ENCODE measurements at regions not wholly inside any gene's neighbourhood (a gene's known extent, or its start where the extent isn't known, plus 50 kb on each side); places are given as distances from the start of the nearest gene placed in this dataset.

- no peak overlapping the region for H3K4me3 ChIP-seq (ENCODE audit: low read depth, low read length)
- no peaks in the 10 kb centered on the region for H3K36me3 ChIP-seq (ENCODE audit: control insufficient read depth, insufficient read depth, low read length)
- H3K27me3 ChIP-seq (ENCODE audit: control insufficient read depth, insufficient read depth, low read length), result no peaks in the 10 kb centered on the region
- no peaks in the 10 kb centered on the region for H3K9me3 ChIP-seq (ENCODE audit: control insufficient read depth, insufficient read depth, low read length)
- WGBS (ENCODE audit: insufficient coverage), result no CpG with 5 or more reads among the region's 3 CpGs
- DNase-seq (ENCODE audit: low read depth in 4 of 6, low spot score in 6 of 6), result no peak
- peaks cover 12% of the 10 kb centered on the region for H3K4me1 ChIP-seq (ENCODE audit: control insufficient read depth, insufficient read depth, low read length)
- H3K27ac ChIP-seq (ENCODE audit: low read depth, low read length), result no peak overlapping the region
These were observed 141.7 kb downstream of the NXNL2 start for GRCh38 chr9:88676644-88677043.

- no CpG with 5 or more reads among the region's 2 CpGs for WGBS (ENCODE audit: insufficient coverage)
- DNase-seq (ENCODE audit: low read depth in 4 of 6, low spot score in 6 of 6), result peak in 1 of 6 donors; percentile 54
- H3K27ac ChIP-seq (ENCODE audit: low read depth, low read length), result no peak overlapping the region
- no peak overlapping the region for H3K4me3 ChIP-seq (ENCODE audit: low read depth, low read length)
- no peaks in the 10 kb centered on the region for H3K9me3 ChIP-seq (ENCODE audit: control insufficient read depth, insufficient read depth, low read length)
- H3K36me3 ChIP-seq (ENCODE audit: control insufficient read depth, insufficient read depth, low read length), result no peaks in the 10 kb centered on the region
- H3K4me1 ChIP-seq (ENCODE audit: control insufficient read depth, insufficient read depth, low read length), result peaks cover 26% of the 10 kb centered on the region
- H3K27me3 ChIP-seq (ENCODE audit: control insufficient read depth, insufficient read depth, low read length), result no peaks in the 10 kb centered on the region
These were observed 143.0 kb downstream of the NXNL2 start for GRCh38 chr9:88678008-88678407.

GRCh38 chr9:88678431-88678830 lies 143.5 kb downstream of the NXNL2 start:
- Histone ChIP-seq H3K4me3 (ENCODE audit: low read depth, low read length) (no peak overlapping the region), H3K27ac (ENCODE audit: low read depth, low read length) (no peak overlapping the region), H3K36me3 (ENCODE audit: control insufficient read depth, insufficient read depth, low read length) (no peaks in the 10 kb centered on the region), H3K9me3 (ENCODE audit: control insufficient read depth, insufficient read depth, low read length) (no peaks in the 10 kb centered on the region), H3K4me1 (ENCODE audit: control insufficient read depth, insufficient read depth, low read length) (peaks cover 29% of the 10 kb centered on the region), H3K27me3 (ENCODE audit: control insufficient read depth, insufficient read depth, low read length) (no peaks in the 10 kb centered on the region)
- peak in 2 of 6 donors; percentile 52 to 70 for DNase-seq (ENCODE audit: low read depth in 4 of 6, low spot score in 6 of 6)
- WGBS (ENCODE audit: insufficient coverage), result 52% methylated on average over 3 of the region's 4 CpGs

- no peak overlapping the region for H3K27ac ChIP-seq (ENCODE audit: low read depth, low read length)
- no peaks in the 10 kb centered on the region for H3K36me3 ChIP-seq (ENCODE audit: control insufficient read depth, insufficient read depth, low read length)
- peaks cover 29% of the 10 kb centered on the region for H3K4me1 ChIP-seq (ENCODE audit: control insufficient read depth, insufficient read depth, low read length)
- DNase-seq (ENCODE audit: low read depth in 4 of 6, low spot score in 6 of 6), result no peak
- H3K9me3 ChIP-seq (ENCODE audit: control insufficient read depth, insufficient read depth, low read length), result no peaks in the 10 kb centered on the region
- no peak overlapping the region for H3K4me3 ChIP-seq (ENCODE audit: low read depth, low read length)
- WGBS (ENCODE audit: insufficient coverage), result 93% methylated on average over 2 of the region's 5 CpGs
- H3K27me3 ChIP-seq (ENCODE audit: control insufficient read depth, insufficient read depth, low read length), result no peaks in the 10 kb centered on the region
These were observed 145.1 kb downstream of the NXNL2 start for GRCh38 chr9:88680041-88680440.

- no peaks in the 10 kb centered on the region for H3K36me3 ChIP-seq (ENCODE audit: control insufficient read depth, insufficient read depth, low read length)
- DNase-seq (ENCODE audit: low read depth in 4 of 6, low spot score in 6 of 6), result no peak
- no peak overlapping the region for H3K4me3 ChIP-seq (ENCODE audit: low read depth, low read length)
- H3K27ac ChIP-seq (ENCODE audit: low read depth, low read length), result no peak overlapping the region
- 88% methylated on average over 5 of the region's 8 CpGs for WGBS (ENCODE audit: insufficient coverage)
- H3K27me3 ChIP-seq (ENCODE audit: control insufficient read depth, insufficient read depth, low read length), result no peaks in the 10 kb centered on the region
- no peaks in the 10 kb centered on the region for H3K9me3 ChIP-seq (ENCODE audit: control insufficient read depth, insufficient read depth, low read length)
- peaks cover 29% of the 10 kb centered on the region for H3K4me1 ChIP-seq (ENCODE audit: control insufficient read depth, insufficient read depth, low read length)
These were observed 145.7 kb downstream of the NXNL2 start for GRCh38 chr9:88680505-88681160.

GRCh38 chr9:88681434-88681833 lies 146.5 kb downstream of the NXNL2 start:
- no peaks in the 10 kb centered on the region for H3K27me3 ChIP-seq (ENCODE audit: control insufficient read depth, insufficient read depth, low read length)
- DNase-seq (ENCODE audit: low read depth in 4 of 6, low spot score in 6 of 6), result no peak
- H3K27ac ChIP-seq (ENCODE audit: low read depth, low read length), result no peak overlapping the region
- H3K36me3 ChIP-seq (ENCODE audit: control insufficient read depth, insufficient read depth, low read length), result no peaks in the 10 kb centered on the region
- no peaks in the 10 kb centered on the region for H3K9me3 ChIP-seq (ENCODE audit: control insufficient read depth, insufficient read depth, low read length)
- H3K4me1 ChIP-seq (ENCODE audit: control insufficient read depth, insufficient read depth, low read length), result peaks cover 29% of the 10 kb centered on the region
- WGBS (ENCODE audit: insufficient coverage), result 94% methylated on average over 6 of the region's 8 CpGs
- no peak overlapping the region for H3K4me3 ChIP-seq (ENCODE audit: low read depth, low read length)

- 54% methylated on average over 11 of the region's 12 CpGs for WGBS (ENCODE audit: insufficient coverage)
- H3K27me3 ChIP-seq (ENCODE audit: control insufficient read depth, insufficient read depth, low read length), result no peaks in the 10 kb centered on the region
- H3K9me3 ChIP-seq (ENCODE audit: control insufficient read depth, insufficient read depth, low read length), result no peaks in the 10 kb centered on the region
- no peak overlapping the region for H3K4me3 ChIP-seq (ENCODE audit: low read depth, low read length)
- H3K27ac ChIP-seq (ENCODE audit: low read depth, low read length), result no peak overlapping the region
- peak in 3 of 6 donors; percentile 26 to 49 (median 31) for DNase-seq (ENCODE audit: low read depth in 4 of 6, low spot score in 6 of 6)
- no peaks in the 10 kb centered on the region for H3K36me3 ChIP-seq (ENCODE audit: control insufficient read depth, insufficient read depth, low read length)
- peaks cover 29% of the 10 kb centered on the region for H3K4me1 ChIP-seq (ENCODE audit: control insufficient read depth, insufficient read depth, low read length)
These were observed 147.5 kb downstream of the NXNL2 start for GRCh38 chr9:88682431-88682831.

- Histone ChIP-seq H3K4me3 (ENCODE audit: low read depth, low read length) (no peak overlapping the region), H3K36me3 (ENCODE audit: control insufficient read depth, insufficient read depth, low read length) (no peaks in the 10 kb centered on the region), H3K4me1 (ENCODE audit: control insufficient read depth, insufficient read depth, low read length) (peaks cover 21% of the 10 kb centered on the region), H3K27ac (ENCODE audit: low read depth, low read length) (no peak overlapping the region), H3K9me3 (ENCODE audit: control insufficient read depth, insufficient read depth, low read length) (no peaks in the 10 kb centered on the region), H3K27me3 (ENCODE audit: control insufficient read depth, insufficient read depth, low read length) (no peaks in the 10 kb centered on the region)
- WGBS (ENCODE audit: insufficient coverage), result 70% methylated on average over 7 of the region's 8 CpGs
- DNase-seq (ENCODE audit: low read depth in 4 of 6, low spot score in 6 of 6), result no peak
These were observed 149.1 kb downstream of the NXNL2 start for GRCh38 chr9:88684046-88684445.

- Histone ChIP-seq H3K27me3 (ENCODE audit: control insufficient read depth, insufficient read depth, low read length) (no peaks in the 10 kb centered on the region), H3K4me1 (ENCODE audit: control insufficient read depth, insufficient read depth, low read length) (peaks cover 17% of the 10 kb centered on the region), H3K36me3 (ENCODE audit: control insufficient read depth, insufficient read depth, low read length) (no peaks in the 10 kb centered on the region), H3K27ac (ENCODE audit: low read depth, low read length) (no peak overlapping the region), H3K4me3 (ENCODE audit: low read depth, low read length) (no peak overlapping the region), H3K9me3 (ENCODE audit: control insufficient read depth, insufficient read depth, low read length) (no peaks in the 10 kb centered on the region)
- 93% methylated on average over 9 of the region's 10 CpGs for WGBS (ENCODE audit: insufficient coverage)
- no peak for DNase-seq (ENCODE audit: low read depth in 4 of 6, low spot score in 6 of 6)
These were observed 149.9 kb downstream of the NXNL2 start for GRCh38 chr9:88684845-88685244.

GRCh38 chr9:88685966-88686365 lies 151.0 kb downstream of the NXNL2 start:
- no peak overlapping the region for H3K4me3 ChIP-seq (ENCODE audit: low read depth, low read length)
- no peak overlapping the region for H3K27ac ChIP-seq (ENCODE audit: low read depth, low read length)
- WGBS (ENCODE audit: insufficient coverage), result 96% methylated on average over 22 of the region's 22 CpGs
- H3K36me3 ChIP-seq (ENCODE audit: control insufficient read depth, insufficient read depth, low read length), result no peaks in the 10 kb centered on the region
- H3K27me3 ChIP-seq (ENCODE audit: control insufficient read depth, insufficient read depth, low read length), result no peaks in the 10 kb centered on the region
- no peaks in the 10 kb centered on the region for H3K9me3 ChIP-seq (ENCODE audit: control insufficient read depth, insufficient read depth, low read length)
- no peak for DNase-seq (ENCODE audit: low read depth in 4 of 6, low spot score in 6 of 6)
- peaks cover 17% of the 10 kb centered on the region for H3K4me1 ChIP-seq (ENCODE audit: control insufficient read depth, insufficient read depth, low read length)

Measured in spinal cord (tissue), 9 donors.